OCI-LY1 (cell line): ENCODE measurements at regions not wholly inside any gene's neighbourhood (a gene's known extent, or its start where the extent isn't known, plus 50 kb on each side); places are given as distances from the start of the nearest gene placed in this dataset.

Experiments used
- H2AFZ ChIP-seq: fragments of 200-600 bp; sonication (generic), shearing (Covaris generic); 2 replicates; pipeline ENCODE4 v1.6.0; 2014; ENCODE audit warnings: antibody characterized with exemption, mild to moderate bottlenecking, low read length
- H3F3A ChIP-seq: fragments of 200-600 bp; sonication (generic), shearing (Covaris generic); 2 replicates; pipeline ENCODE4 v1.6.0; 2014; ENCODE audit warnings: mild to moderate bottlenecking, antibody characterized with exemption, low read length, moderate library complexity; ENCODE audit not compliant: insufficient read depth
- H3K27ac ChIP-seq: fragments of 200-600 bp; sonication (generic); 2 replicates; pipeline ENCODE4 v1.5.1; 2014; ENCODE audit warnings: low read length, mixed run types, mild to moderate bottlenecking, low read depth; ENCODE audit not compliant: poor library complexity, severe bottlenecking
- H3K27me3 ChIP-seq: fragments of 200-600 bp; sonication (generic); 2 replicates; pipeline ENCODE4 v1.6.0; 2014; ENCODE audit warnings: antibody characterized with exemption, mild to moderate bottlenecking, low read length, moderate library complexity; ENCODE audit not compliant: insufficient read depth
- H3K36me3 ChIP-seq: fragments of 200-600 bp; sonication (generic); 2 replicates; pipeline ENCODE4 v1.6.1; 2014; ENCODE audit warnings: mild to moderate bottlenecking, antibody characterized with exemption, low read length, moderate library complexity, mixed read lengths; ENCODE audit not compliant: insufficient read depth
- H3K4me1 ChIP-seq: fragments of 200-600 bp; sonication (generic); 2 replicates; pipeline ENCODE4 v1.5.1; 2014; ENCODE audit warnings: mild to moderate bottlenecking, low read length, moderate library complexity; ENCODE audit not compliant: insufficient read depth, severe bottlenecking
- H3K4me2 ChIP-seq: fragments of 200-600 bp; sonication (generic), shearing (Covaris generic); 2 replicates; pipeline ENCODE4 v1.6.1; 2014; ENCODE audit warnings: low read length
- H3K4me3 ChIP-seq: fragments of 200-600 bp; sonication (generic); 2 replicates; pipeline ENCODE4 v1.5.1; 2014; ENCODE audit warnings: low read length, low read depth, mild to moderate bottlenecking, mixed read lengths; ENCODE audit not compliant: poor library complexity, severe bottlenecking
- H3K79me2 ChIP-seq: fragments of 200-600 bp; shearing (Covaris generic); 2 replicates; pipeline ENCODE4 v1.6.1; 2016; ENCODE audit warnings: mixed run types, low read length, mixed read lengths; ENCODE audit not compliant: insufficient read depth
- H3K9ac ChIP-seq: fragments of 200-600 bp; sonication (generic), shearing (Covaris generic); 2 replicates; pipeline ENCODE4 v1.6.1; 2014; ENCODE audit warnings: mild to moderate bottlenecking, low read length, mixed read lengths
- H3K9me2 ChIP-seq: fragments of 200-600 bp; sonication (generic), shearing (Covaris generic); 2 replicates; pipeline ENCODE4 v1.6.1; 2014; ENCODE audit warnings: low read depth, mild to moderate bottlenecking, low read length, mixed read lengths
- H3K9me3 ChIP-seq: fragments of 200-600 bp; shearing (Covaris generic); 2 replicates; pipeline ENCODE4 v1.6.1; 2014; ENCODE audit warnings: low read length, mixed read lengths
- H4K20me1 ChIP-seq: fragments of 200-600 bp; sonication (generic), shearing (Covaris generic); 2 replicates; pipeline ENCODE4 v1.6.0; 2016; ENCODE audit warnings: mild to moderate bottlenecking, low read length; ENCODE audit not compliant: insufficient read depth
- EZH2 ChIP-seq: fragments of 200-600 bp; sonication (generic), shearing (Covaris generic); IDR thresholded peaks from 2 replicates; pipeline ENCODE4 v1.8.0; 2017; ENCODE audit warnings: borderline replicate concordance, mixed run types, mild to moderate bottlenecking, antibody characterized with exemption, low read length, moderate library complexity, mixed read lengths
- TF ChIP-seq, protein P1 (sequence below): fragments of 200-600 bp; sonication (generic), shearing (Covaris generic); IDR thresholded peaks from 2 replicates; pipeline ENCODE4 v1.5.1; 2017; ENCODE audit warnings: mild to moderate bottlenecking, antibody characterized with exemption, low read length, moderate library complexity, mixed read lengths

DNA sequence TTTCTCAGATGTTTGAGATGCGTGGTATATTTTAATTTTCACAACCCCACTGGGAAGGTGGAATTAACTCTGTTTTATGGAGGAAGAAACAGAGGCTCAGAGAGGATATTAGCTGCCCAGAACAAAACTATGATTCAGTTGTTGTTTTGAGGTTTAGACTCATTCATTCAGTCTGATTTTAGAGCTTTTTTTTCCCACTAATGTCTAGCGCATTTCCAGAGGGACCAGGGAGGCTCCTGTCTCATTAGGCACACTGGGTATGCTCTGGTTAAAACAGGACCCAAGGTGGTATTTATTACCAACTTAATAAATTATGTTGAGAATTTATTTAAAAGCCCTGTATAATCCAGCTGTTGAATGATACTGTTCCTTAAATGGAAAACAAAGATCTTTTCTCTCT, 272.0 kb upstream of the RGMA start:
- no peak overlapping the region for H3K27ac ChIP-seq
- H2AFZ ChIP-seq = no peak overlapping the region
- no peaks in the 10 kb centered on the region; the same call in 1 of the 2 replicates for H3K27me3 ChIP-seq
- H3K79me2 ChIP-seq = no peaks in the 10 kb centered on the region
- TF ChIP-seq EZH2 = no peak
- TF ChIP-seq, protein P1, sequence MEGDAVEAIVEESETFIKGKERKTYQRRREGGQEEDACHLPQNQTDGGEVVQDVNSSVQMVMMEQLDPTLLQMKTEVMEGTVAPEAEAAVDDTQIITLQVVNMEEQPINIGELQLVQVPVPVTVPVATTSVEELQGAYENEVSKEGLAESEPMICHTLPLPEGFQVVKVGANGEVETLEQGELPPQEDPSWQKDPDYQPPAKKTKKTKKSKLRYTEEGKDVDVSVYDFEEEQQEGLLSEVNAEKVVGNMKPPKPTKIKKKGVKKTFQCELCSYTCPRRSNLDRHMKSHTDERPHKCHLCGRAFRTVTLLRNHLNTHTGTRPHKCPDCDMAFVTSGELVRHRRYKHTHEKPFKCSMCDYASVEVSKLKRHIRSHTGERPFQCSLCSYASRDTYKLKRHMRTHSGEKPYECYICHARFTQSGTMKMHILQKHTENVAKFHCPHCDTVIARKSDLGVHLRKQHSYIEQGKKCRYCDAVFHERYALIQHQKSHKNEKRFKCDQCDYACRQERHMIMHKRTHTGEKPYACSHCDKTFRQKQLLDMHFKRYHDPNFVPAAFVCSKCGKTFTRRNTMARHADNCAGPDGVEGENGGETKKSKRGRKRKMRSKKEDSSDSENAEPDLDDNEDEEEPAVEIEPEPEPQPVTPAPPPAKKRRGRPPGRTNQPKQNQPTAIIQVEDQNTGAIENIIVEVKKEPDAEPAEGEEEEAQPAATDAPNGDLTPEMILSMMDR = no peak
- no peaks in the 10 kb centered on the region for H4K20me1 ChIP-seq
- H3K4me1 ChIP-seq = no peaks in the 10 kb centered on the region
- no peaks in the 10 kb centered on the region for H3K9me2 ChIP-seq
- no peak overlapping the region for H3K4me3 ChIP-seq
- H3K9me3 ChIP-seq = no peaks in the 10 kb centered on the region
- no peaks in the 10 kb centered on the region for H3F3A ChIP-seq
- no peak overlapping the region for H3K4me2 ChIP-seq
- no peaks in the 10 kb centered on the region for H3K36me3 ChIP-seq
- H3K9ac ChIP-seq = no peak overlapping the region

GRCh38 chr15:93360318-93360717, 271.3 kb upstream of the RGMA start:
- no peaks in the 10 kb centered on the region for H3K36me3 ChIP-seq
- H3K79me2 ChIP-seq = no peaks in the 10 kb centered on the region
- H3K4me1 ChIP-seq = no peaks in the 10 kb centered on the region
- no peaks in the 10 kb centered on the region for H3K9me3 ChIP-seq
- H3K27ac ChIP-seq = no peak overlapping the region
- TF ChIP-seq, protein P1 = no peak
- no peak for TF ChIP-seq EZH2
- no peak overlapping the region for H2AFZ ChIP-seq
- no peaks in the 10 kb centered on the region for H4K20me1 ChIP-seq
- H3K27me3 ChIP-seq = no peaks in the 10 kb centered on the region; the same call in 1 of the 2 replicates
- no peak overlapping the region for H3K4me2 ChIP-seq
- H3F3A ChIP-seq = no peaks in the 10 kb centered on the region
- no peak overlapping the region for H3K4me3 ChIP-seq
- H3K9me2 ChIP-seq = no peaks in the 10 kb centered on the region
- no peak overlapping the region for H3K9ac ChIP-seq

- no peaks in the 10 kb centered on the region; the same call in 1 of the 2 replicates for H3K27me3 ChIP-seq
- no peaks in the 10 kb centered on the region for H3K36me3 ChIP-seq
- no peak overlapping the region for H3K27ac ChIP-seq
- no peak for TF ChIP-seq EZH2
- TF ChIP-seq, protein P1 = no peak
- H4K20me1 ChIP-seq = no peaks in the 10 kb centered on the region
- H3K9me3 ChIP-seq = no peaks in the 10 kb centered on the region
- no peak overlapping the region for H2AFZ ChIP-seq
- H3K4me2 ChIP-seq = no peak overlapping the region
- H3K4me1 ChIP-seq = no peaks in the 10 kb centered on the region
- H3F3A ChIP-seq = no peaks in the 10 kb centered on the region
- no peaks in the 10 kb centered on the region for H3K9me2 ChIP-seq
- H3K79me2 ChIP-seq = no peaks in the 10 kb centered on the region
- H3K4me3 ChIP-seq = no peak overlapping the region
- no peak overlapping the region for H3K9ac ChIP-seq
Measured at GRCh38 chr15:93359425-93360131, 270.6 kb upstream of the RGMA start.
